ENCODE measurements at regions not wholly inside any gene's neighbourhood (a gene's known extent, or its start where the extent isn't known, plus 50 kb on each side); places are given as distances from the start of the nearest gene placed in this dataset.

DNA sequence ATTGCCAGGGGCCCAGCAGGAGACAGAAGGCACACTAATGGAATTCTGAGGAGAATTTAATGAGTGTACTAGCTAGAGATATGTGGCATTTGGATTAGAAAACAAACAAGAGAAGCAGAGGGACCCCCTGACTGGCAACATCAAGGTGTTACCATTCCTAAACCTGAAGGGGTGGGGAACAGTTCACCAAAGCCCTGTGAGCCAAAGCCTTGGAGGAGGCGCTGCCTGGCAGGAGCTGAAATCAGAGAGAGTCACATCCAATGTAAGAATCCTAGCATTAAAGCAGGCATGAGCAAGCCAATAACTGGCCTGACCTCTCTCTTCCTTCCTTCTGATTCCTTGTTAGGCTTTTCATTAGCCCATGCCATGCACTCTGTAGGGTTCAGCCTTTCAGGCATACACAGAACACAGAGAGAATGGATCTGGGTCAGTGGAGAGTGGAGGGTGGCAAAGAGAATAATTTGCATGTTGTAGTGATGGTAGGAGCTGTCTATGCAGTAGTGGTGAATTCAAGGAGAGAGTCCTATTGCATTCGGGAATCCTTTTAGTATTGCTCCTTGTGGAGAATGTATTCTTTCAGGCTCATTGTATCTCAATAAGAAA lies 367.2 kb upstream of the MAN1A1 start:
- TF ChIP-seq, protein P1, sequence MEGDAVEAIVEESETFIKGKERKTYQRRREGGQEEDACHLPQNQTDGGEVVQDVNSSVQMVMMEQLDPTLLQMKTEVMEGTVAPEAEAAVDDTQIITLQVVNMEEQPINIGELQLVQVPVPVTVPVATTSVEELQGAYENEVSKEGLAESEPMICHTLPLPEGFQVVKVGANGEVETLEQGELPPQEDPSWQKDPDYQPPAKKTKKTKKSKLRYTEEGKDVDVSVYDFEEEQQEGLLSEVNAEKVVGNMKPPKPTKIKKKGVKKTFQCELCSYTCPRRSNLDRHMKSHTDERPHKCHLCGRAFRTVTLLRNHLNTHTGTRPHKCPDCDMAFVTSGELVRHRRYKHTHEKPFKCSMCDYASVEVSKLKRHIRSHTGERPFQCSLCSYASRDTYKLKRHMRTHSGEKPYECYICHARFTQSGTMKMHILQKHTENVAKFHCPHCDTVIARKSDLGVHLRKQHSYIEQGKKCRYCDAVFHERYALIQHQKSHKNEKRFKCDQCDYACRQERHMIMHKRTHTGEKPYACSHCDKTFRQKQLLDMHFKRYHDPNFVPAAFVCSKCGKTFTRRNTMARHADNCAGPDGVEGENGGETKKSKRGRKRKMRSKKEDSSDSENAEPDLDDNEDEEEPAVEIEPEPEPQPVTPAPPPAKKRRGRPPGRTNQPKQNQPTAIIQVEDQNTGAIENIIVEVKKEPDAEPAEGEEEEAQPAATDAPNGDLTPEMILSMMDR (conservative IDR thresholded peaks at IDR 0.05): no peak
- no peak for TF ChIP-seq ZFX (IDR thresholded peaks at IDR 0.05)

Data from C4-2B (cell line).